Choroid plexus epithelial cell (primary cell): ENCODE measurements at regions not wholly inside any gene's neighbourhood (a gene's known extent, or its start where the extent isn't known, plus 50 kb on each side); places are given as distances from the start of the nearest gene placed in this dataset.
"Not testable (repeated sequence)": the region's sequence is repeated elsewhere in the genome, so short reads cannot be mapped to it uniquely, and the experiment has no call there.

Experiments used
- DNase-seq: peaks from one replicate; pipeline ENCODE4 v3.0.0-alpha.2; 2010; ENCODE audit warnings: low read depth
- H3K4me3 ChIP-seq: 2 replicates; pipeline ENCODE4 v1.5.1; 2011; ENCODE audit warnings: low read depth, mild to moderate bottlenecking, control low read depth, low read length, moderate library complexity
- TF ChIP-seq, protein P1 (sequence below): conservative IDR thresholded peaks from 2 replicates; pipeline ENCODE4 v1.5.1; 2011; ENCODE audit warnings: low read depth, mild to moderate bottlenecking, control low read depth, inconsistent platforms, low read length, moderate library complexity

DNA sequence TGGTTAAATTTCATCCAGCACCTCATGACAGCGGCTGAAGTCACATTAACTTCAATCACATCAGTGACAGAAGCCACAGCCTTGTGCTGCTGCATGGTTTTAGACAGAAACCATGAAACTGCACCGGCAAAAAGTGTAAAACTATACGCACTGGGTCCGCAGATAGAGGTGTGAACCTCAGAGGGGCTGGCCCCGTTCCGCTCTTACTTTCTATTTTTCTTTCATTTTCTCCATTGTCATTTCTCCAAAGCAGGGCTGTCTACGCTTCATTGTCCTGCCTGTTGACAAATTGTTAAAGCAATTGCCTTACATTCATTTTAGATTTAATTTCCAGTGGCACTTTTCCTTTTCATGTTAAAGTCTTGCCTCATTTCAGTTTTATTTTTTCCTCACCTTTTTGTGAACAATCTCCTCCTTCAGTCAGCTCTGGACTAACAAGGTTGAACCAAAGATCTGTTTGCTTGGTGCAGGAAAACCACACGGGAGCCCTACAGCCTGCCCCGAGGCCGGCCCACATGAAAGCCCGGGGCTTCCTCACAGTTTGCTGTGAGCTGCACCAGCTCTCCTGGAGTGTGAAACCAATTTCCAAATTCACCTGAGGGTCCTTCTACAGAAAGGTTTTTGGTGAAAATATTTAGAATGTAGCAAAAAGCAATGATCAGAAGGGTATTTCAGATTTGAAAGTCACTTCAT, 63.7 kb downstream of the PRR18 start:
- TF ChIP-seq, protein P1, sequence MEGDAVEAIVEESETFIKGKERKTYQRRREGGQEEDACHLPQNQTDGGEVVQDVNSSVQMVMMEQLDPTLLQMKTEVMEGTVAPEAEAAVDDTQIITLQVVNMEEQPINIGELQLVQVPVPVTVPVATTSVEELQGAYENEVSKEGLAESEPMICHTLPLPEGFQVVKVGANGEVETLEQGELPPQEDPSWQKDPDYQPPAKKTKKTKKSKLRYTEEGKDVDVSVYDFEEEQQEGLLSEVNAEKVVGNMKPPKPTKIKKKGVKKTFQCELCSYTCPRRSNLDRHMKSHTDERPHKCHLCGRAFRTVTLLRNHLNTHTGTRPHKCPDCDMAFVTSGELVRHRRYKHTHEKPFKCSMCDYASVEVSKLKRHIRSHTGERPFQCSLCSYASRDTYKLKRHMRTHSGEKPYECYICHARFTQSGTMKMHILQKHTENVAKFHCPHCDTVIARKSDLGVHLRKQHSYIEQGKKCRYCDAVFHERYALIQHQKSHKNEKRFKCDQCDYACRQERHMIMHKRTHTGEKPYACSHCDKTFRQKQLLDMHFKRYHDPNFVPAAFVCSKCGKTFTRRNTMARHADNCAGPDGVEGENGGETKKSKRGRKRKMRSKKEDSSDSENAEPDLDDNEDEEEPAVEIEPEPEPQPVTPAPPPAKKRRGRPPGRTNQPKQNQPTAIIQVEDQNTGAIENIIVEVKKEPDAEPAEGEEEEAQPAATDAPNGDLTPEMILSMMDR, result no peak
- no peak overlapping the region for H3K4me3 ChIP-seq
- DNase-seq, result no peak

DNA sequence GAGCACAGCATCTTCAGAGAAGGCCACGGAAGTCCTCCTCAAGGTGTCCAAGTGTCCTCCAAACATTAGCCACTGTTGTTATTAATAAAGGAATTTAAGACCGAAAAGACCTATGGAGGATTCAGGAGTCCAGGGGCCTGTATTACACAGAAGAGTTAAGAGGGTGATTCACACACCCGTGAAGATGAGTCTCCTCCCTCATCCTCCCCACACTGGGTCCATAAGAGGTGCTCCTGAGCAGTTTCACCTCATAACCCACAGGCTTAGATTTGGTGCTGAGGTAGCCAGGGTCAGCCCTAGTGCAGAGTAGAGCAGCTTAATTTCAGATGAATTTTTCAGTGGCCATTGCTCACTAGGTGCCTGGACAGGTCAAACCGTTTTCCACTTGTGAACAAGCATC, 65.3 kb downstream of the PRR18 start:
- TF ChIP-seq, protein P1, result no peak
- H3K4me3 ChIP-seq, result no peak overlapping the region
- no peak for DNase-seq

DNA sequence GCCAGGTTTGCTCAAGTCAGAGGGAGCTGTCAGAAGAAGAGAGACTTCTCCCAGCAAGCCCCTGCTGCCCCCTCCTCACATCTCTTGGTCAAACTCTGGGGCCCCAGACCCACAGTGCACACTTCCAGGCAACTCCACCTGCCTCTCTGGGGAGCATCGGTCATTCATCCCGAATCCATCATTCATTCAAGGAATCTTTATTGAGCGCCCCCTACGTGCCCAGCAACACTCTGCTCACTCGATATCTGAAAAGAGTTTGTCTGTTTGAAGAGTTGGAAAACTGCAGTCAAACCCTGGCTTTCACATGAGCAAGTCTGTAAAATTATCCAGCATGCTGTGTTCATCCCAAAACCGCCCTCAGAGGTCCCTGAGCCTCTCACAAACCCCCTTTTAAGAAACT, 66.2 kb downstream of the PRR18 start:
- no peak overlapping the region for H3K4me3 ChIP-seq
- no peak for DNase-seq
- TF ChIP-seq, protein P1, result no peak

- no peak overlapping the region for H3K4me3 ChIP-seq
- TF ChIP-seq, protein P1, result no peak
- no peak for DNase-seq
Measured at GRCh38 chr6:166240889-166241288, 67.3 kb downstream of the PRR18 start.

DNA sequence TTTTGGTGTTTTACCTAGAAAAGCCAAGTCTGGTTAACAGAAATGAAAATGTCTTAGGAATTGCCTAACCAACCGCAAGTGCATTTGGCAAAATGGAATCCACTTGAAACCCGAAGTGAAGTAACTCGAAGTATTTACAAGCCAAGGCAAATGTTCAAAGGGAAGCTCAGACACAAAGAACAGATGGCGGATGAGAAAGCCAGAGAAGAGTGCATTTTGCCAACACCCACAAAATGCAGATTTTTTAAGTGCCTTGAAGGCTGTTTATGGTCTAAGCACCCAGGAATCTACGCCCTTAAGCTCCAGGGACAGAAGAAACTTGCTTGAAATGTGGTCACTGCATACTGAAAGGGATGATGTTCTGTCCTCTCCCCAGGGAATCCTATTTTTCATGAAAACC, 70.0 kb upstream of the TBXT start:
- no peak for DNase-seq
- H3K4me3 ChIP-seq, result no peak overlapping the region
- TF ChIP-seq, protein P1, result no peak

GRCh38 chr6:166236596-166236995, 68.9 kb upstream of the TBXT start:
- no peak overlapping the region for H3K4me3 ChIP-seq
- DNase-seq, result no peak
- TF ChIP-seq, protein P1, result no peak

DNA sequence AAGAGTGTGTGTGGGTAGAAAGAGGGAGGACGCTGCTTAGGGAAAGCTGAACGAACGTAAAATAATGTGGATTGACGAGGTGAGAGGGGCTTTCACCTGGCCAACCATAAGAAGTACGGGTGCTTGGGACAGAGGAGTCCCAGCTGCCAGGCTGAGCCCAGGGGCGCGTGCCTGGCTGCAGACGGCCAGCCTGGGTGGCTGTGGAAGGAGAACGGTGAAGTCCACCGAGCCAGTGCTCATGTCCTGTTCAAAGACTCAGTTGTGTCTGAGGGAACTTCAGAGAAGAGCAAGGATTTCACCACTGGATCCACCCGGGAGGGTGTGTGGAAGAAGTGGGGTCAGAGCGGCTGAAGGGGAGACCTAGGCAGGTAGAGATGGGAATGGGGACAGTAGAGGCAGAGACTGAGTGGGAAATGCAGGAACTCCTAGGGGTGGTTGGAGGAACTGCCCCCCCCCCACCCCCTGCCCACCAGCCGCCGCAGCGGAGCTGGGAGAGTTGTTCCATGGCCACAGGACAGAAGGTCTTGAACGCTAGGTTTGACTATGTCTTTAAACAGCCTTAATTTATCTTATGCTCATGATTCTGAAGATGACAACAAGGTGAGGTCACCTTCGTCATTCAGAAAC, 68.1 kb upstream of the TBXT start:
- no peak for DNase-seq
- no peak overlapping the region for H3K4me3 ChIP-seq
- TF ChIP-seq, protein P1, result no peak

DNA sequence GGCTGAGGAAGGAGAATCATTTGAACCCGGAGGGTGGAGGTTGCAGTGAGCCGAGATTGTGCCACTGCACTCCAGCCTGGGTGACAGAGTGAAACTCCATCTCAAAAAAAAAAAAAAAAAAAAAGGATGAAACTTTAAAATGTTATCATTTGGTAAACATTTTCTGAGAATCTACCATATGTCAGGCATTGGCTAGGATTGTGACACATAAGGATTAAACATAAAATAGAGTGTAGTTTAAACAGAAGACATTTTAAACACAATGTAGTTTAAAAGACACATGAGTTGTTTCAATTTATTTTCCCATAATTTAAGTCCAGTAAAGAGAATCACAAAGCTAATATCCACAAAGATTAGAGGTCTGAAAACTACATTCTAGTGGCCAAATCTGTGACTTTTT, 63.5 kb upstream of the TBXT start:
- DNase-seq, H3K4me3 ChIP-seq: not testable (repeated sequence)
